Astrocyte of the spinal cord (primary cell): ENCODE measurements at regions not wholly inside any gene's neighbourhood (a gene's known extent, or its start where the extent isn't known, plus 50 kb on each side); places are given as distances from the start of the nearest gene placed in this dataset.
"Not testable (repeated sequence)": the region's sequence is repeated elsewhere in the genome, so short reads cannot be mapped to it uniquely, and the experiment has no call there.

ENCODE experiments used
- DNase-seq: peaks from one replicate; pipeline ENCODE4 v3.0.0; 2011; ENCODE audit warnings: low read depth, low spot score
- H3K4me3 ChIP-seq: 2 replicates; pipeline ENCODE4 v1.5.1; 2011; ENCODE audit warnings: low read depth, mild to moderate bottlenecking, low read length, moderate library complexity
- CTCF ChIP-seq: IDR thresholded peaks from 2 replicates; pipeline ENCODE4 v1.5.1; 2012; ENCODE audit warnings: low read depth, mild to moderate bottlenecking, low read length, inconsistent platforms
- in situ Hi-C: cut with HindIII; loops from 2 replicates; pipeline ENCODE4 v1.10.0; 2017; ENCODE audit warnings: low sequenced_read_pairs

DNA sequence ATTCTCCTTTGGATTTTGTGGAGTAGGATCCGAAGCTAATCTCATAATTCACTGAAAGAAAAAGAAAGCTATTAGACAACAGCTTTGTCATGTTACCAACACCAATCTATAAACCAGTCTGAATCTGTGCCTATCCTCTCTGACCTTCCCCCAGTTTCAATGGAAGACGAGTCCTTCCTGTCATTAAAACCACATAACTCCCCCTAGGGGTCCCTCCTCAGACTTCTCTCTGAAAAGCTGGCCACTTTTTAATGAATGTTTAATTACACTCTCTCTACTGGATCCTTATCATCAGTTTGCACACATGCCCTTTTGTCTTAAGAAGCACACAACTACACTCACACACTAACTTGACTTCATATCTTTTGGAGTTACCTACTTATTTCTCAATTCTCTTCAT is 98.0 kb upstream of the TSLP start:
- no peak for TF ChIP-seq CTCF
- H3K4me3 ChIP-seq, result no peak overlapping the region
- no peak for DNase-seq
- in situ Hi-C loops, result no loop called here

- DNase-seq, result peak; percentile 2
- no peak for TF ChIP-seq CTCF
These were observed 93.6 kb upstream of the TSLP start for GRCh38 chr5:110977915-110978314.

DNA sequence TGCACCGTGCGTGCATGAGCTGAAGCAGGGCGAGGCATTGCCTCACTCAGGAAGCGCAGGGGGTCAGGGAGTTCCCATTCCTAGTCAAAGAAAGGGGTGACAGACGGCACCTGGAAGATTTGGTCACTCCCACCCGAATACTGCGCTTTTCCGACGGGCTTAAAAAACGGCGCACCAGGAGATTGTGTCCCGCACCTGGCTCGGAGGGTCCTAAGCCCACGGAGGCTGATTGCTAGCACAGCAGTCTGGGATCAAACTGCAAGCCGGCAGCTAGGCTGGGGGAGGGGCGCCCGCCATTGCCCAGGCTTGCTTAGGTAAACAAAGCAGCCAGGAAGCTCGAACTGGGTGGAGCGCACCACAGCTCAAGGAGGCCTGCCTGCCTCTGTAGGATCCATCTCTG is 85.6 kb upstream of the TSLP start:
- DNase-seq, H3K4me3 ChIP-seq, in situ Hi-C loops: not testable (repeated sequence)

More at GRCh38 chr5:110977915-110978314, 93.6 kb upstream of the TSLP start:
- no peak overlapping the region for H3K4me3 ChIP-seq
- in situ Hi-C loops, result no loop called here

DNA sequence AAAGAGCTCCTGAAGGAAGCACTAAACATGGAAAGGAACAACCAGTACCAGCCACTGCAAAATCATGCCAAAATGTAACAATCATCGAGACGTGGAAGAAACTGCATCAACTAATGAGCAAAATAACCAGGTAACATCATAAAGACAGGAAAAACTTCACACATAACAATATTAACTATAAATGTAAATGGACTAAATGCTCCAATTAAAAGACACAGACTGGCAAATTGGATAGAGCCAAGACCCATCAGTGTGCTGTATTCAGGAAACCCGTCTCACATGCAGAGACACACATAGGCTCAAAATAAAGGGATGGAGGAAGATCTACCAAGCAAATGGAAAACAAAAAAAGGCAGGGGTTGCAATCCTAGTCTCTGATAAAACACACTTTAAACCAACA is 83.9 kb upstream of the TSLP start:
- DNase-seq, H3K4me3 ChIP-seq, in situ Hi-C loops: not testable (repeated sequence)

DNA sequence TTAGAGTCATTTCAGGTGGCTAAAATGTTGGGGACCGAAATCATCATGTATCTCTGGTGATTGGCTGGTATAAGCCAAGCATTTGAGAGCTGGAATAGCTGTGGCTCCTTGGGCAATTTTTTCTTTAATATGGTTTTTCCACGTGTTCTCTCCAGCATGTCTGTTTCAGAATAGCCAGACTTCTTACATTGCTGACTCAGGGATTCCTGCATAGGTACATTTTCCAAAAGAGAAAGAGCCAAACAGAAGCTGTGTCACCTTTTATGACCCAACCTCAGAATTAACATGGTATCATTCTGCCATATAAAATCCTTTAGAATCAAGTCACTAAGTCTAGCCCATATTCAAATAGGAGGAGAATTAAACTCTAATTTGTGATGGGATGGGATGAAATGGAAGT is 74.8 kb upstream of the TSLP start:
- no peak for TF ChIP-seq CTCF
- H3K4me3 ChIP-seq, result no peak overlapping the region
- in situ Hi-C loops, result no loop called here
- DNase-seq, result no peak

- no peak overlapping the region for H3K4me3 ChIP-seq
- no peak for TF ChIP-seq CTCF
- no peak for DNase-seq
- in situ Hi-C loops, result no loop called here
These were observed 69.5 kb upstream of the TSLP start for GRCh38 chr5:111002036-111002435.

- TF ChIP-seq CTCF, result no peak
- in situ Hi-C loops, result no loop called here
- no peak overlapping the region for H3K4me3 ChIP-seq
- DNase-seq, result no peak
These were observed 67.9 kb upstream of the TSLP start for GRCh38 chr5:111003623-111004022.

GRCh38 chr5:111004291-111004690 is 67.2 kb upstream of the TSLP start:
- TF ChIP-seq CTCF, result no peak
- in situ Hi-C loops, result no loop called here

More at GRCh38 chr5:111004291-111004690, 67.2 kb upstream of the TSLP start:
- DNase-seq, result no peak
- no peak overlapping the region for H3K4me3 ChIP-seq
